GM12878 (cell line): ENCODE measurements at regions not wholly inside any gene's neighbourhood (a gene's known extent, or its start where the extent isn't known, plus 50 kb on each side); places are given as distances from the start of the nearest gene placed in this dataset.

Experiments
- ATAC-seq: fragments of 200-7000 bp; cut with Tn5 transposase; 3 replicates; pipeline ENCODE4 v1.9.1; 2020; ENCODE audit warnings: mild to moderate bottlenecking, moderate library complexity
- BruUV-seq: library from RNA; stranded (reverse); fragments of 400-500 nt; replicated peaks from 2 replicates; lab custom pipeline; 2021; lab: Mats Ljungman, UMichigan
- CTCF ChIA-PET: fragments of 300-600 bp; sonication (Branson Sonifier 250); formaldehyde crosslinking; extraction: SDS; loops from one replicate; lab custom pipeline; 2021; ENCODE audit warnings: inconsistent platforms; lab: Yijun Ruan, JAX
- POLR2A ChIA-PET: fragments of 350-600 bp; formaldehyde crosslinking; extraction: SDS; loops from one replicate; lab custom pipeline; 2021; ENCODE audit warnings: inconsistent platforms; lab: Charles Lee
- RAD21 ChIA-PET: fragments of 300-600 bp; sonication (Branson Sonifier 250); formaldehyde crosslinking; loops from one replicate; lab custom pipeline; 2023; ENCODE audit warnings: antibody characterized with exemption; ENCODE audit not compliant: unreplicated experiment; lab: Charles Lee
- SMC1A ChIA-PET: fragments of 300-600 bp; sonication (Branson Sonifier 250); formaldehyde crosslinking; loops from one replicate; lab custom pipeline; 2023; ENCODE audit not compliant: unreplicated experiment, uncharacterized antibody; lab: Charles Lee
- DNase-seq: peaks from one replicate; pipeline ENCODE4 v3.0.0-alpha.2; 2011; ENCODE audit warnings: low read depth, low spot score
- FAIRE-seq: peaks from 3 replicates; lab custom pipeline; 2011; peaks lifted over from hg19 to GRCh38; lab: Jason Lieb, UNC
- H2AFZ ChIP-seq: 2 replicates; pipeline ENCODE4 v1.6.0; 2011; ENCODE audit warnings: low read depth, low read length, control low read depth; ENCODE audit not compliant: control insufficient read depth
- H3K27ac ChIP-seq: 2 replicates; pipeline ENCODE4 v1.5.1; 2011; ENCODE audit warnings: control low read depth; ENCODE audit not compliant: control insufficient read depth, insufficient read depth
- H3K27me3 ChIP-seq, 2 experiments: replicated peaks in 1 of 2; 2 replicates each; pipeline versions ENCODE4 v1.6.0 to v1.6.1; 2011; ENCODE audit warnings: low read length in 1 of 2; ENCODE audit not compliant: control insufficient read depth in 2 of 2, insufficient read depth in 2 of 2
- H3K36me3 ChIP-seq, 2 experiments: 2 replicates each; pipeline ENCODE4 v1.5.1; 2011; ENCODE audit warnings: low read length in 1 of 2; ENCODE audit not compliant: control insufficient read depth in 2 of 2, insufficient read depth in 2 of 2
- H3K4me1 ChIP-seq: 2 replicates; pipeline ENCODE4 v1.6.1; 2011; ENCODE audit warnings: mild to moderate bottlenecking, low read length, moderate library complexity, mixed read lengths; ENCODE audit not compliant: control insufficient read depth, insufficient read depth
- H3K4me2 ChIP-seq: 2 replicates; pipeline ENCODE4 v1.6.0; 2011; ENCODE audit warnings: control low read depth; ENCODE audit not compliant: control insufficient read depth, insufficient read depth
- H3K4me3 ChIP-seq: fragments of 200-600 bp; sonication (generic); 2 replicates; pipeline ENCODE4 v1.5.1; 2016
- H3K79me2 ChIP-seq: 2 replicates; pipeline ENCODE4 v1.6.0; 2011; ENCODE audit warnings: low read length; ENCODE audit not compliant: control insufficient read depth, insufficient read depth
- H3K9ac ChIP-seq: 2 replicates; pipeline ENCODE4 v1.8.0; 2011; ENCODE audit warnings: low read length, control low read depth, mixed read lengths; ENCODE audit not compliant: control insufficient read depth, insufficient read depth
- H3K9me3 ChIP-seq: replicated peaks from 3 replicates; pipeline ENCODE4 v1.5.1; 2011; ENCODE audit warnings: mild to moderate bottlenecking, low read length; ENCODE audit not compliant: control insufficient read depth, insufficient read depth
- H4K20me1 ChIP-seq: 2 replicates; pipeline ENCODE4 v1.6.0; 2011; ENCODE audit not compliant: control insufficient read depth, insufficient read depth
- FOXM1 ChIP-seq: IDR thresholded peaks from 2 replicates; pipeline ENCODE4 v1.6.1; 2012; ENCODE audit warnings: low read depth, mild to moderate bottlenecking, inconsistent platforms, low read length, moderate library complexity
- MTA3 ChIP-seq: IDR thresholded peaks from 2 replicates; pipeline ENCODE4 v1.6.1; 2012; ENCODE audit warnings: low read length, inconsistent platforms, borderline replicate concordance
- PAX8 ChIP-seq: fragments of 450-650 bp; IDR thresholded peaks from 2 replicates; pipeline ENCODE4 v1.6.1; 2017; ENCODE audit warnings: mild to moderate bottlenecking, moderate library complexity
- POLR2AphosphoS5 ChIP-seq: IDR thresholded peaks from 2 replicates; pipeline ENCODE4 v1.6.1; 2011; ENCODE audit warnings: mild to moderate bottlenecking, low read length, inconsistent platforms
- PRDM15 ChIP-seq: fragments of 450-650 bp; formaldehyde crosslinking; IDR thresholded peaks from 2 replicates; pipeline ENCODE4 v1.4.0; 2020; ENCODE audit warnings: mild to moderate bottlenecking, moderate library complexity
- RUNX3 ChIP-seq: IDR thresholded peaks from 2 replicates; pipeline ENCODE4 v1.6.1; 2012; ENCODE audit warnings: low read length, inconsistent platforms
- SMARCA5 ChIP-seq: fragments of 450-650 bp; IDR thresholded peaks from 2 replicates; pipeline ENCODE4 v1.6.1; 2017; ENCODE audit warnings: mild to moderate bottlenecking
- ZNF207 ChIP-seq: fragments of 450-650 bp; IDR thresholded peaks from 2 replicates; pipeline ENCODE4 v1.6.1; 2014; ENCODE audit warnings: antibody characterized with exemption, mild to moderate bottlenecking, borderline replicate concordance
- ZNF622 ChIP-seq: fragments of 450-650 bp; IDR thresholded peaks from 2 replicates; pipeline ENCODE4 v1.6.1; 2017; ENCODE audit warnings: mild to moderate bottlenecking, inconsistent platforms
- WGBS: methylation state at CpG from one replicate; pipeline ENCODE4 v1.1.6; 2016; ENCODE audit warnings: low lambda C conversion rate; ENCODE audit not compliant: insufficient replicate concordance, insufficient coverage; ENCODE audit errors: missing lambda C conversion rate; 5-methylcytosine and 5-hydroxymethylcytosine counted together
- in situ Hi-C: fragments of 300-500 bp; cut with MboI; formaldehyde crosslinking; loops from 9 replicates; pipeline ENCODE4 v1.14.3; 2018; ENCODE audit warnings: mixed read lengths
- intact Hi-C: fragments of 100-400 bp; cut with micrococcal nuclease; formaldehyde crosslinking; loops from one replicate; pipeline ENCODE4 v1.14.2; 2022; ENCODE audit not compliant: unreplicated experiment

- Histone ChIP-seq H3K4me1 (no peaks in the 10 kb centered on the region), H3K27me3 (no peaks in the 10 kb centered on the region), H3K79me2 (no peaks in the 10 kb centered on the region), H3K4me2 (no peak overlapping the region), H3K36me3 (no peaks in the 10 kb centered on the region), H3K9me3 (no peaks in the 10 kb centered on the region), H2AFZ (no peak overlapping the region), H3K9ac (no peak overlapping the region), H3K4me3 (no peak overlapping the region), H3K27ac (no peak overlapping the region), H4K20me1 (no peaks in the 10 kb centered on the region)
- 0% methylated on average over 1 of the region's 1 CpG for WGBS
- intact Hi-C loops, result no loop called here
- in situ Hi-C loops, result no loop called here
- TF ChIP-seq FOXM1 (no peak), ZNF622 (no peak), PAX8 (no peak), POLR2AphosphoS5 (no peak), PRDM15 (CRISPR knock-in tag) (no peak), SMARCA5 (no peak), RUNX3 (no peak), MTA3 (no peak), ZNF207 (no peak)
- SMC1A ChIA-PET, result no interaction called here
- BruUV-seq, result no TSS peak
- no peak for ATAC-seq
- FAIRE-seq, result no peak
- CTCF ChIA-PET, result interaction anchor here (0.8 to 1.1 kb wide), 2 partner anchors 8 to 36 kb away, joined by 3 to 4 read pairs; no protein-coding TSS in a partner anchor
- RAD21 ChIA-PET, result no interaction called here
- POLR2A ChIA-PET, result no interaction called here
- no peak for DNase-seq
These were observed 606.2 kb upstream of the NXPH2 start for GRCh38 chr2:139386401-139386800.
